ENCODE measurements at regions not wholly inside any gene's neighbourhood (a gene's known extent, or its start where the extent isn't known, plus 50 kb on each side); places are given as distances from the start of the nearest gene placed in this dataset.

DNA sequence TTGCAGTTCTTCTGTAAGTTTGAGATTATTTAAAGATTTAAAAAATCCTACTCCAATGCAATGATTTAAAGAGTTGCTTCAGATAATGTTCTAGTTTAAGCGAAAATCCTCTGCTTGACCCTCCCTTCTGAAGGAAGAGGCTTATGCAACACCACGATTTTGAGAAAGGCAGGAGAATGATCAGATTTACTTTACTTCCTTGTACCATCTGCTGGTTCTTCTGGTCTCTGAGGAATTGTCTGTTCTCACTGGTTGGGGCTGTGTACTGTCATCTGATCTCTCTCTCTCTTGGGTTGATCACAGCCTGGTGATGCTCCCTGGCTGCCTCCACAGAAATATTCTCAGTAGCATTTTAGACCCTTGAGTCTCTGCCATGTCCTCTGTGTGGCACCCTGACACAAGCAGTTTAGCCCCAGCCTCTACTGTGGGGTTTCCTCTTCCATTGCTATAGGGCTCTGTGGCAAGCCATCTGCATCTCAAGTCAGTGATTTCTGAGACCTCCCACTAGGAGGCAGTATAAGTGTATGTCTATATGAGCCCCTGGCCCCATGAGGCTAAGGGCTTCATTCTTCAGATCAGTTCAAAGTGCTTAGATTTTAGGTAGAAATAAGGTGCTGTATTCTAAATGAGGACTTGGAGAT lies 50.8 kb upstream of the PLAAT1 start:
- Mint-ChIP-seq H3K27me3 (ENCODE audit: low read depth) (peaks cover 3% of the 10 kb centered on the region), H3K36me3 (ENCODE audit: low read depth) (no peaks in the 10 kb centered on the region), H3K27ac (no peak overlapping the region), H3K9me3 (no peaks in the 10 kb centered on the region), H3K4me3 (no peak overlapping the region), H3K4me1 (no peaks in the 10 kb centered on the region)
- TF ChIP-seq, protein P1, sequence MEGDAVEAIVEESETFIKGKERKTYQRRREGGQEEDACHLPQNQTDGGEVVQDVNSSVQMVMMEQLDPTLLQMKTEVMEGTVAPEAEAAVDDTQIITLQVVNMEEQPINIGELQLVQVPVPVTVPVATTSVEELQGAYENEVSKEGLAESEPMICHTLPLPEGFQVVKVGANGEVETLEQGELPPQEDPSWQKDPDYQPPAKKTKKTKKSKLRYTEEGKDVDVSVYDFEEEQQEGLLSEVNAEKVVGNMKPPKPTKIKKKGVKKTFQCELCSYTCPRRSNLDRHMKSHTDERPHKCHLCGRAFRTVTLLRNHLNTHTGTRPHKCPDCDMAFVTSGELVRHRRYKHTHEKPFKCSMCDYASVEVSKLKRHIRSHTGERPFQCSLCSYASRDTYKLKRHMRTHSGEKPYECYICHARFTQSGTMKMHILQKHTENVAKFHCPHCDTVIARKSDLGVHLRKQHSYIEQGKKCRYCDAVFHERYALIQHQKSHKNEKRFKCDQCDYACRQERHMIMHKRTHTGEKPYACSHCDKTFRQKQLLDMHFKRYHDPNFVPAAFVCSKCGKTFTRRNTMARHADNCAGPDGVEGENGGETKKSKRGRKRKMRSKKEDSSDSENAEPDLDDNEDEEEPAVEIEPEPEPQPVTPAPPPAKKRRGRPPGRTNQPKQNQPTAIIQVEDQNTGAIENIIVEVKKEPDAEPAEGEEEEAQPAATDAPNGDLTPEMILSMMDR (IDR thresholded peaks at IDR 0.05; ENCODE audit: unreplicated experiment in 3 of 3), result peak; percentile 16 to 41 (median 24)
